DOHH2 (cell line): ENCODE measurements at regions not wholly inside any gene's neighbourhood (a gene's known extent, or its start where the extent isn't known, plus 50 kb on each side); places are given as distances from the start of the nearest gene placed in this dataset.

ENCODE experiments used
- CTCF ChIP-seq: fragments of 200-600 bp; sonication (generic); IDR thresholded peaks from one replicate; pipeline ENCODE4 v1.5.1; 2014; ENCODE audit warnings: antibody characterized with exemption, mild to moderate bottlenecking, low read depth, low read length; ENCODE audit not compliant: poor library complexity, severe bottlenecking
- EZH2phosphoT487 ChIP-seq: fragments of 200-600 bp; sonication (generic); IDR thresholded peaks from 2 replicates; pipeline ENCODE4 v1.6.1; 2017; ENCODE audit warnings: borderline replicate concordance, mild to moderate bottlenecking, antibody characterized with exemption, low read length, moderate library complexity, mixed read lengths

GRCh38 chr20:59411170-59411569 is 110.8 kb downstream of the EDN3 start:
- TF ChIP-seq CTCF (no peak), EZH2phosphoT487 (no peak)
